ENCODE measurements at regions not wholly inside any gene's neighbourhood (a gene's known extent, or its start where the extent isn't known, plus 50 kb on each side); places are given as distances from the start of the nearest gene placed in this dataset.

DNA sequence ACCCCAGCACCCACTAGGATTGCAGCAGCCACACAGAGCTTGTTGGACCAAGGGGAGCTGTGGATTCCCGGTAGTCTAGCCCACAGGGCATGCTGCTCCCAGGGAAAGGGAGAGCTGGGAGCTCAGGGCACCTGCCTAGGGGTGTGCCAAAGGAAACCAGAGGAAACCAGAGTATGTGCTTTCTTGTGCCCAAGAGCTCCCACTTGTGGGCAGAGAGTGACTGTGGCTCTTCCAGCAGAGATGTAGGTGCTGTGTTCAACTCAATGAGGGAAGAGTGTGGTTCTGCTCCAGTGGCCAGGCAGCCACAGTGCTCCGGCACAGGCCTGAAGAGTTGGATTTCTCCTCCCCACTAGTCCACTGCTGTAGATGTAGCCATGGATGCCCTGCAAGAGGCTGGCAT is 1050.0 kb upstream of the INTU start:
- no peaks in the 10 kb centered on the region for H3K36me3 ChIP-seq
- intact Hi-C loops (cut with DNase I; ENCODE audit: low total_unique reads): no loop called here
- H3K4me3 ChIP-seq: no peak overlapping the region
- WGBS, 5 donors: 78 to 100% (median 92%) methylated on average over 1 to 2 of the region's 2 CpGs
- peaks cover 0 to 46% (median 26%) of the 10 kb centered on the region in 8 donors for H3K9me3 ChIP-seq
- no peaks in the 10 kb centered on the region for H3K4me1 ChIP-seq
- H3K27me3 ChIP-seq (replicated peaks in 1 of 7): no peaks in the 10 kb centered on the region
- TF ChIP-seq POLR2AphosphoS5 (IDR thresholded peaks at IDR 0.05) (no peak), POLR2A (IDR thresholded peaks at IDR 0.05) (no peak)
- TF ChIP-seq, protein P1, sequence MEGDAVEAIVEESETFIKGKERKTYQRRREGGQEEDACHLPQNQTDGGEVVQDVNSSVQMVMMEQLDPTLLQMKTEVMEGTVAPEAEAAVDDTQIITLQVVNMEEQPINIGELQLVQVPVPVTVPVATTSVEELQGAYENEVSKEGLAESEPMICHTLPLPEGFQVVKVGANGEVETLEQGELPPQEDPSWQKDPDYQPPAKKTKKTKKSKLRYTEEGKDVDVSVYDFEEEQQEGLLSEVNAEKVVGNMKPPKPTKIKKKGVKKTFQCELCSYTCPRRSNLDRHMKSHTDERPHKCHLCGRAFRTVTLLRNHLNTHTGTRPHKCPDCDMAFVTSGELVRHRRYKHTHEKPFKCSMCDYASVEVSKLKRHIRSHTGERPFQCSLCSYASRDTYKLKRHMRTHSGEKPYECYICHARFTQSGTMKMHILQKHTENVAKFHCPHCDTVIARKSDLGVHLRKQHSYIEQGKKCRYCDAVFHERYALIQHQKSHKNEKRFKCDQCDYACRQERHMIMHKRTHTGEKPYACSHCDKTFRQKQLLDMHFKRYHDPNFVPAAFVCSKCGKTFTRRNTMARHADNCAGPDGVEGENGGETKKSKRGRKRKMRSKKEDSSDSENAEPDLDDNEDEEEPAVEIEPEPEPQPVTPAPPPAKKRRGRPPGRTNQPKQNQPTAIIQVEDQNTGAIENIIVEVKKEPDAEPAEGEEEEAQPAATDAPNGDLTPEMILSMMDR (IDR thresholded peaks at IDR 0.05 in 8 of 11, conservative IDR thresholded peaks at IDR 0.05 in 3 of 11): no peak
- no peak overlapping the region for H3K27ac ChIP-seq
- DNase-seq: no peak

DNA sequence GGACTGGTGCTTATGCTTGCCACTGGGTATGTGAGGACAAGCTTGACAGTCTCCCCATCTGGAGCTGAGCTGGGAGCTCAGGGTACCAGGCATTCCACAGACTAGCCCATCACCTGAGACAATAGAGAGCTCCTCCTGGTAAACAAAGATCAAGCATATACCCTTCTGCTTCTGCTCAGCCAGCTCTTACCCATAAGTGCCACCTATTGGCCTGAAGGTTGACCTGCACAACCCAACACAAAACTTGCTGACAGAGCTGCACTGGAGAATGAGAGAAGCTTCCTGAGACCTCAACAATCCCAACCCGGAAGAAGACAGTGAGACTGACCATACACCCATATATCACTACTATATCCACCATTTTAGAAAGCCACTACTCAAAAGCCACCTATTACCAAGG is 1049.2 kb upstream of the INTU start:
- peaks cover 0 to 53% (median 26%) of the 10 kb centered on the region in 8 donors for H3K9me3 ChIP-seq
- intact Hi-C loops (cut with DNase I; ENCODE audit: low total_unique reads): no loop called here
- TF ChIP-seq, protein P1 (IDR thresholded peaks at IDR 0.05 in 8 of 11, conservative IDR thresholded peaks at IDR 0.05 in 3 of 11): no peak
- TF ChIP-seq POLR2AphosphoS5 (IDR thresholded peaks at IDR 0.05) (no peak), POLR2A (IDR thresholded peaks at IDR 0.05) (no peak)
- H3K27ac ChIP-seq: no peak overlapping the region
- no peak overlapping the region for H3K4me3 ChIP-seq
- H3K4me1 ChIP-seq: no peaks in the 10 kb centered on the region
- no peak for DNase-seq
- no peaks in the 10 kb centered on the region for H3K36me3 ChIP-seq
- no peaks in the 10 kb centered on the region for H3K27me3 ChIP-seq (replicated peaks in 1 of 7)
- 59 to 81% (median 76%) methylated on average over 1 of the region's 1 CpG for WGBS, 5 donors

DNA sequence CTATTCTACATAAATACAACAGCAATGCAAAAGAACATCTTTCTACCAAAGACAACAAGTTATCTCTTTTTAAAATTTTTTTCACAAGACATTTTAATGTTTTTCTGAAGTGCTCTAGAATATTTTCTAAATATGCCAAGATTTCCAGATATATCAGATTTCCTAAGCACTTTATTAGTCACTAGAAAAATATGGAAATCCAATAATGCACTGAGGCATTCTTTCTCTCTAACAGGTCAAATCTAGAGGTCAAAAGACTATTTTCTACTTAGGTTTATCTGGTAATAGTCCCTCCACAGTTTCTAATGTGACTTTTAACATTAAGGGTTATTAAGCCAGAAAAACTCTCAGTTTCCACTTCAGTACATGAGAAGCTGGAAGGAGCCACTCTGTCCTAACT is 1041.2 kb upstream of the INTU start:
- no peak for DNase-seq
- TF ChIP-seq, protein P1 (IDR thresholded peaks at IDR 0.05 in 8 of 11, conservative IDR thresholded peaks at IDR 0.05 in 3 of 11): no peak
- TF ChIP-seq POLR2A (IDR thresholded peaks at IDR 0.05): no peak
- TF ChIP-seq POLR2AphosphoS5 (IDR thresholded peaks at IDR 0.05): no peak
- intact Hi-C loops (cut with DNase I; ENCODE audit: low total_unique reads): no loop called here

DNA sequence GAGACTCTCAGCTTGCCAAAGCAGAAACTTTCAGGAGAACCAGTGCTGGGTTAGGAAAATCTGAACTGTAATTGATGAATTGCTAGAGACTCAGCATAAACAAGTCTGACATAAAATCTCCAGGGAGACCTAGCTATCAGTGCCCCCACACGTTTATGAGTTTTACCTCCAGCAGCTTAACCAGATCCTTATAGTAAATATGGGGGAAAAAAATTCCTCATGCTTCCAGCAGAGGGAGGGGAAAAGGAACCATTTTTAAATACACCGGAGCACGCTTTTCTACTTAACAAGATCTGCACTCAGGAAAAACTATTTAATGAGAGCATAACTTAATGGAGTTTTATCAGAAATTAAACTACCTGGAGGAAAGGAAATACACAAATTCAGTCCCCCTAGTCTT is 1040.7 kb upstream of the INTU start:
- H3K4me1 ChIP-seq: no peaks in the 10 kb centered on the region
- no peaks in the 10 kb centered on the region for H3K27me3 ChIP-seq (replicated peaks in 1 of 7)
- no peak for DNase-seq
- H3K9me3 ChIP-seq: peaks cover 0 to 29% (median 9%) of the 10 kb centered on the region in 8 donors
- intact Hi-C loops (cut with DNase I; ENCODE audit: low total_unique reads): no loop called here
- TF ChIP-seq POLR2A (IDR thresholded peaks at IDR 0.05) (no peak), POLR2AphosphoS5 (IDR thresholded peaks at IDR 0.05) (no peak)
- TF ChIP-seq, protein P1 (IDR thresholded peaks at IDR 0.05 in 8 of 11, conservative IDR thresholded peaks at IDR 0.05 in 3 of 11): no peak
- WGBS, 5 donors: 64 to 79% (median 74%) methylated on average over 3 of the region's 3 CpGs
- no peaks in the 10 kb centered on the region for H3K36me3 ChIP-seq
- H3K4me3 ChIP-seq: no peak overlapping the region
- H3K27ac ChIP-seq: no peak overlapping the region

More for the DNA sequence above, 1041.2 kb upstream of the INTU start:
- no peak overlapping the region for H3K4me3 ChIP-seq
- H3K36me3 ChIP-seq: no peaks in the 10 kb centered on the region
- no peaks in the 10 kb centered on the region for H3K27me3 ChIP-seq (replicated peaks in 1 of 7)
- H3K9me3 ChIP-seq: peaks cover 0 to 34% (median 9%) of the 10 kb centered on the region in 8 donors
- H3K27ac ChIP-seq: no peak overlapping the region
- no peaks in the 10 kb centered on the region for H3K4me1 ChIP-seq

All from spleen (tissue), 11 donors.